ENCODE measurements at regions not wholly inside any gene's neighbourhood (a gene's known extent, or its start where the extent isn't known, plus 50 kb on each side); places are given as distances from the start of the nearest gene placed in this dataset.

- Histone ChIP-seq H3K9ac (ENCODE audit: extremely low read depth, insufficient read length, low read length) (no peak overlapping the region), H3K14ac (ENCODE audit: insufficient read depth, low read length) (no peak overlapping the region), H2BK20ac (ENCODE audit: low read depth, low read length, poor library complexity, severe bottlenecking) (no peak overlapping the region), H2AFZ (ENCODE audit: low read length) (no peak overlapping the region), H3K4me2 (ENCODE audit: insufficient read depth, insufficient read length, low read length) (no peak overlapping the region), H2BK12ac (ENCODE audit: insufficient read length, low read depth, low read length) (no peak overlapping the region), H3K27ac (ENCODE audit: insufficient read length, low read depth, low read length) (no peak overlapping the region), H3K4me1 (ENCODE audit: insufficient read depth, low read length) (no peaks in the 10 kb centered on the region; the same call in 1 of the 2 replicates), H3K56ac (ENCODE audit: insufficient read length, low read depth, low read length) (no peak overlapping the region), H2BK120ac (ENCODE audit: low read depth, low read length, poor library complexity, severe bottlenecking) (no peak overlapping the region), H3K23ac (ENCODE audit: insufficient read length, low read depth, low read length) (no peak overlapping the region), H3K9me3 (ENCODE audit: control insufficient read depth, low read depth, low read length) (no peaks in the 10 kb centered on the region), H3K27me3 (ENCODE audit: insufficient read depth, low read length) (no peaks in the 10 kb centered on the region), H2BK5ac (ENCODE audit: insufficient read length, low read length) (no peak overlapping the region), H3K79me1 (ENCODE audit: insufficient read depth, low read depth, low read length, poor library complexity, severe bottlenecking) (no peaks in the 10 kb centered on the region), H4K20me1 (ENCODE audit: control insufficient read depth, insufficient read depth, insufficient read length) (no peaks in the 10 kb centered on the region), H4K8ac (replicated peaks; ENCODE audit: insufficient read length, low read depth, low read length) (no peak overlapping the region), H3K23me2 (ENCODE audit: insufficient read length, low read depth, low read length, poor library complexity, severe bottlenecking) (no peaks in the 10 kb centered on the region), H4K5ac (ENCODE audit: insufficient read length, low read depth, low read length) (no peak overlapping the region), H2AK5ac (ENCODE audit: insufficient read length, low read length) (no peak overlapping the region), H2BK15ac (ENCODE audit: low read depth, low read length) (no peak overlapping the region), H3T11ph (ENCODE audit: low read length) (no peak overlapping the region), H4K91ac (ENCODE audit: insufficient read length, low read depth, low read length) (no peak overlapping the region), H3K18ac (ENCODE audit: insufficient read length, low read depth, low read length) (no peak overlapping the region), H3K4ac (ENCODE audit: low read depth, low read length) (no peak overlapping the region), H3K79me2 (ENCODE audit: insufficient read depth, low read length) (no peaks in the 10 kb centered on the region)
- Mint-ChIP-seq H3K4me3 (no peak overlapping the region), H3K4me1 (peaks cover 3 to 4% of the 10 kb centered on the region in 2 experiments; a peak in 2 of 4 replicates), H3K9me3 (no peaks in the 10 kb centered on the region), H3K27ac (no peak overlapping the region), H3K36me3 (ENCODE audit: insufficient read depth in 1 of 3, low read depth in 3 of 3) (no peaks in the 10 kb centered on the region), H3K27me3 (ENCODE audit: low read depth) (no peaks in the 10 kb centered on the region; the same call in 1 of the 2 replicates)
- DNase-seq: no peak
- TF ChIP-seq, protein P1, sequence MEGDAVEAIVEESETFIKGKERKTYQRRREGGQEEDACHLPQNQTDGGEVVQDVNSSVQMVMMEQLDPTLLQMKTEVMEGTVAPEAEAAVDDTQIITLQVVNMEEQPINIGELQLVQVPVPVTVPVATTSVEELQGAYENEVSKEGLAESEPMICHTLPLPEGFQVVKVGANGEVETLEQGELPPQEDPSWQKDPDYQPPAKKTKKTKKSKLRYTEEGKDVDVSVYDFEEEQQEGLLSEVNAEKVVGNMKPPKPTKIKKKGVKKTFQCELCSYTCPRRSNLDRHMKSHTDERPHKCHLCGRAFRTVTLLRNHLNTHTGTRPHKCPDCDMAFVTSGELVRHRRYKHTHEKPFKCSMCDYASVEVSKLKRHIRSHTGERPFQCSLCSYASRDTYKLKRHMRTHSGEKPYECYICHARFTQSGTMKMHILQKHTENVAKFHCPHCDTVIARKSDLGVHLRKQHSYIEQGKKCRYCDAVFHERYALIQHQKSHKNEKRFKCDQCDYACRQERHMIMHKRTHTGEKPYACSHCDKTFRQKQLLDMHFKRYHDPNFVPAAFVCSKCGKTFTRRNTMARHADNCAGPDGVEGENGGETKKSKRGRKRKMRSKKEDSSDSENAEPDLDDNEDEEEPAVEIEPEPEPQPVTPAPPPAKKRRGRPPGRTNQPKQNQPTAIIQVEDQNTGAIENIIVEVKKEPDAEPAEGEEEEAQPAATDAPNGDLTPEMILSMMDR (conservative IDR thresholded peaks at IDR 0.05): no peak
- WGBS (ENCODE audit: extremely low coverage, insufficient read length, low lambda C conversion rate): no CpG with 5 or more reads among the region's 6 CpGs
Observed at GRCh38 chr2:225171350-225171749, 129.1 kb upstream of the DOCK10 start.
